ENCODE measurements at regions not wholly inside any gene's neighbourhood (a gene's known extent, or its start where the extent isn't known, plus 50 kb on each side); places are given as distances from the start of the nearest gene placed in this dataset.
A peak's percentile ranks its signal among the peaks of the same experiment; 100 is the strongest.

DNA sequence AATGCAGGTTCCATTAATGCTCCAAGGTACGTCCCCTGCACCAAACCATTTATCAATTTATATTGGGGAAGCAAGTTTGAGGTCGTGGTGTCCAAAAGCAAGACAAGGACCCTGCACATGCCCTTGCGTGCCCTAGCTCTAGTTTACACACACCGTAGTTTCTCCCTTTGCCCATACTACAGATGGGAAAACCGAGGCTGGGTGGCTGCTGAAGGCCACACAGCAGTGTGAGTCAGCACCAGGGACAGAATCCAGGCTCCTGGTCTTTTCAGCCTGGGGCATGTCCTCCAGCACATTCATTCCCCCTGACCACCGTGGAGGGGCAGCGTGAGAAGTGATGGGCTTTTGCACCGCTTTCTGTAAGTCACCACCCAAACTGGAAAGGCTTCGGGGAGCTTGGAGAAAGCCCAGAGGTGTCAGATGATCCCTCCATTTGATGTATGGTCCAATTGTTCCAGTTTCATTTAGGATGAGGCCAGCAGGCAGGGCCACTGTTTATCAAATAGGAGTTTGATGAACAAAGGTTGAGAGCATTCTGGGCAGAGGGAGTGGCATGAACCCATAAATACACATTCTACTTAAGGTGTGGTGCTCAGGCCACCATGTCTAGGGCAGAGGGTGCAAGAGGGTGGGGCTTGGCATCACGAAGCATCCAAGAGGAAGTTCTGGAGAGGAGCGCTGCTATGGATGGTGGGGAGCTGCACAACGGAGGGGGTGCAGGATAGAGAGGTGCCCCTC, 274.1 kb downstream of the HAUS1 start:
- no peak for ATAC-seq
- DNase-seq, result no peak
- intact Hi-C loops (cut with DNase I), result no loop called here

DNA sequence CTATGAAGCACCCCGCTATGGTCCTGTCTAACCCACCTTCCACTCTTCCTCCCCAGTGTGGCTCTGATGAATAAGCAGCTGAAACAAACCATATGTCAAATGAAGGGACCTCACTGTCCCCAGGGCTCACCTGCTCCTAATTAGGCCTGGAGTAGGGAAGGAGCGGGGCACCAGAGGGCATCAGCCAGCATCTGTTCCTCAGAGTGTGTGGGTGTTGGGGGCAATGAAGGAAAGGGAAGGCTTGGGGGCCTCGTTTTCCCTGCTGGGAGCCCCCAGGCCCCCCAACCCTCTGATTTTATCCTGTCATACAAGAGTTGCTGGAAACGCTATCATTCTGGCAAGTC, 274.7 kb downstream of the HAUS1 start:
- no peak for ATAC-seq
- DNase-seq, result no peak
- intact Hi-C loops (cut with DNase I), result no loop called here

DNA sequence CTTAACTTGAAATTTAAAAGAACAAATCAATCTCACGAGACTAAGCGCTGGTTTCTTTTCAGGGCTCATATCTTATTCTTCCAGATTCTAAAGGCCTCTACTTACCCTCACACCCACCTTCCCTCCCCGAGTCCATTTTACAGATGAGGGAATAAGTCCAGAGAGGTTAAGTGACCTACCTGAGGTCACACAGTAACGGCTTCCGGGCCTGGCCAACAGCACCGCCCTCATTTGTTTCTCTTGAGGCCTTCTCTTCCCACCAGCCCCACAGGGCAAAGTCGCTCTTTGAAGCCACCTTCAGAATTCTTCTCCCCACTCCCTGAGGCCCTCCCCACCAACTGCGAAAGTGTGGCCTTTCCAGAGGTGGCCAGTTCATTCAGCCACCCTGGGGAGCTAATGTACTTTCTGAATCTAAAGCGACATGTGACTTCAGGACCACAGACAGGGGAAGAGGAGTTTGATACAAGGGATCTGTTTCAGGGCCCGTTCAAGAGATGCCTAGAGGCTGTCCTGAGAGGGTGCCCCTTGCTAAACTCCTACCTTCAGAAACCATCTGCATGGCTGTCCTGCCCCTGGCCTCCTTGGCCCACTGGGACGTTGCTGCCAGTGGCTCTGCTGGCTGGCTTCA, 275.3 kb downstream of the HAUS1 start:
- intact Hi-C loops (cut with DNase I), result no loop called here
- ATAC-seq (no peak), DNase-seq (no peak)

DNA sequence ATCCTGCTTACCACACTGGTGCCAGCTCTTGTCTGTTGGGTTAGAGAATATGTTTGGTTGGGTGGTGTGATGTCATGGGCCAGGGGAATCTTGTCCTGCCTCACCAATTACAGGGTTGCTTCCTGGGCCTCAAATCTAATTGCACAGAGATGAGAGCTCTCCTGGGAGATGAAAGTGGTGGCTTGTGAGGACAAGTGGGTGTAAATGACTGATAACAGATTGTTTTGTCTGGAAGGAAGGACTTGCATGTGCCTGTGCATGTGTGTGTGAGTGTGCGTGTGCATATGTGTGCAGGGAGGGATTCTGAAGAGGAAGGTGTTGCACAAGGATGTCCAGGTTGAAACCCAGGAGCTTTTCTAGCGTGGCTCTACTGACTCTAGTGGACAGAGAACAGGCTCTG, 271.9 kb downstream of the LOXHD1 start:
- ATAC-seq (no peak), DNase-seq (no peak)
- intact Hi-C loops (cut with DNase I), result no loop called here

DNA sequence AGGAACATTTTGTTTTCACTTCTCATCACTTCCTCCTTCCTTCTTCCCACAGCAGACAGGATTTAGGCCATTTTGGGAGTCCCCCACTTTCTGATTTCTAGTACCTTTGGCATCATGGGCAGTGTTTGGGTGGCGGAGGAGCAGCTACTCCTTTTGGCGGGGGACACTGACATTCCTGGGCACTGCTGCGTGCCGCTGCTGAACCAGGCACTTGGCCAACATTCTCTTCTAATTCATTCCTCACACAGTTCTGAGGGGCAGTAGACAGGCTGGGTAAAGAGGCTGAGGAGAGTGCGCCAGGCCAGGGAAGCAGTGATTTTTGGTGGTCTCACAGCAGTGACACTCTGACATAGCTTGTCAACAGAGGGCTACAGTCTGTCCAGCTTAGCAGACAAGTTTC, 270.2 kb downstream of the LOXHD1 start:
- intact Hi-C loops (cut with DNase I), result no loop called here
- peak; percentile 41 for DNase-seq
- ATAC-seq, result peak; percentile 85 to 91

DNA sequence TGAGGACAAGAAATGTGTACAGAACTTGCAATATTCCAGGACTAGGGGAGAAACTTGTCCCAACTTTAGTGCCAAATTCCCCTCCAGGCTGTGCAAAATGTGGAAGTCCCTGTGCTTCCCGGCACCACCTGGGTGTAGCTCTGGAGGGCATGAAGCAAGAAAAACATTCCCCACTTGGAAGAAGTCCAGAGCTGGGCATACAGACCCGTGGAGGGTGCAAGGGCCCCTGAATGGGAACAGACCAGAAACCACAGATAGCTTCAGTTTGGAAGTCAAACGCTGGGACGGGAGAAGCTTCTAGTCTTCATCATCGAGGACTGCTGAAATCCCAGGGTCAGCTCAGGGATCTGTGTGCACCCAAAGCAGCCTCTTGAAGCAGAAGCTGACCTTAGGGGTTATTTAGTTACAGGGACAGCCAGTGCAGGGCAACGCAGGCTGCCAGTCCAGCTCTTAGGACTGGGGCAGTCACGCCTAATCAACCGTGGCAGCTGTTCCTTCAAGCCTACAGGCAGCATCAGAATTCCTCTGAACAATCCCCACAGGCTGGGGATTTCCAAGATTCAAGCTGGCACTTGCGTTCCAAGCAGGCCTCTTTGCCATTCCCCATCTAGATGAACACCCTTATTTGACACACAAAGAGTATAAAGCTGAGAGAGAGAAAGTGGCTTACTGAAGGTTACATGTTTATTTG, 269.4 kb downstream of the LOXHD1 start:
- intact Hi-C loops (cut with DNase I), result no loop called here
- ATAC-seq, result peak; percentile 54 to 62
- no peak for DNase-seq

DNA sequence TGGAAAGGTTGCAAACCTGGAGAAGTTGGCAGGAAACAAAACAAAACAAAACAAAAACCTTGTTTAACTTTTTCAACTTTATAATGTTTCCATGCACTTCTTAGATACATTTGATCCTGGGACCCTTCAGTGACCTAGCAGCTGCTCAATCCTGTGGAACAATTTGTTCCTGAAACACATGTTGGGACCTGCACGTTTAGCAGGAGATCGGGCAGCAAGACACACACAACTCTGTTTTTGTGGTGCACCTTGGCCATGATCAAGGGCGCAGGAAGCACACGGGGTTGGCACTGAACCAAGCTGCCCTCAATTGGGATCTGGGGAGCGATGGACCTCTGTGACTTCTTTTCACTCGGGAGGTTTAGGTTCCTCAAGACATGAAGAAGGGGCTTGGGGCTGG, 268.7 kb downstream of the LOXHD1 start:
- ATAC-seq, result no peak
- no peak for DNase-seq
- intact Hi-C loops (cut with DNase I), result no loop called here

DNA sequence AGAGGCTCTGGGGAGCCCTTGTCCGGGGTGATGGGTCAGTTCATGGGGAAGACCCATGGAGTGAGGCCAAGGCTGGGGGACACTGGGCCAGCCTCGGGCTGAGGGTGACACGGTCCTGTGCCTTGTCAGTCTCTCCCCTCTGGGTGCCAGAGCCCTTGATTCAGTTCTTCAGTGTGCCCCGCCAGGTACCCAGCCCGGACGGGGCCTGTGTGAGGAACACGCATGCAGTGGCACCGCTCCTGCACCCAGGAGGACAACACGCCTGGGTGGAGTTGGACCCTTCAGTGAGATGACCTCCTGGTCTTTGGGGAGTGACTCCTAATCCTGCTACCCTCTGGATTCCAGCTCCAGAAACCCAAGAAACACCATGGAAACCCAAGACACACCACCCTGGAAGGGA, 264.4 kb downstream of the LOXHD1 start:
- intact Hi-C loops (cut with DNase I), result no loop called here
- ATAC-seq (no peak), DNase-seq (no peak)

DNA sequence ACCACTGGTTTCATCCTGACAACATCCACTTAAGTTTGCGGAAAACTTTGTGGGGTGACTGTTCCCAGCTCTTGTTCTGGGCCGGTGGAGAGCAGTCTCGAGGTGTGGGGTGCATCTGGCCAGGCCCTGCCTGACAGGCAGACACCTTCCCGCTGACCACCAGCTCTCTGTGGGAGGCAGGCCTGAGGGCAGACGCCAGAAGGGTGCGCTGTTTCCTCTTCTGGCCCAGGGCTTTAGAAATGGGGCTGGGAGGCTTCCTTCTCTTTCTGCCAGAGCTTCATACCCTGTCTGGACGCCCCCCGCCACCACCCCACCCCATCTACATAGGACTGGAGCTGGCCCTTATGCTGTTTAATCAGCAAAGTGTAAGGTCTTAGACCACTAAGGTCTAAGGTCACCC, 263.8 kb downstream of the LOXHD1 start:
- ATAC-seq (peak in 1 of 2 donors; percentile 28), DNase-seq (no peak)
- intact Hi-C loops (cut with DNase I), result no loop called here

DNA sequence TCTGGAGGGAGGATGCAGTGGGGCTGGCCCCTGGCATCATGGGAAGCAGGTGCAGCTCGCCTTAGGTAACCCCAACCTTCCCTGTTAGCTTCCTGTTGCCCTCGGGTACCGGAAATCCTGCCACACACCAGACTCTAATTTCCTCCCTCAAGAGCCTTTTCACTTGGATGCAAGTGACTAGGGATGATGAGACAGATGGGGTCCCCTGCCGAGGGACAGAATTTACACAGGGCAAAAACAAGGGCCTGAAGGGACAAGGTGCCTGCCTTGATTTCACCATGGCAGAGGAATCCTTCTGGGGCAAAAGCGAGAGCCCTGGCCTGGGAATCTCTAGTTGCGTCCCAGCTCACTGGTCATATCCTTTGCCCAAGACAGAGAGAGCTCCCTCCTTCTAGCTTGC, 263.1 kb downstream of the LOXHD1 start:
- ATAC-seq (no peak), DNase-seq (no peak)
- intact Hi-C loops (cut with DNase I), result no loop called here

DNA sequence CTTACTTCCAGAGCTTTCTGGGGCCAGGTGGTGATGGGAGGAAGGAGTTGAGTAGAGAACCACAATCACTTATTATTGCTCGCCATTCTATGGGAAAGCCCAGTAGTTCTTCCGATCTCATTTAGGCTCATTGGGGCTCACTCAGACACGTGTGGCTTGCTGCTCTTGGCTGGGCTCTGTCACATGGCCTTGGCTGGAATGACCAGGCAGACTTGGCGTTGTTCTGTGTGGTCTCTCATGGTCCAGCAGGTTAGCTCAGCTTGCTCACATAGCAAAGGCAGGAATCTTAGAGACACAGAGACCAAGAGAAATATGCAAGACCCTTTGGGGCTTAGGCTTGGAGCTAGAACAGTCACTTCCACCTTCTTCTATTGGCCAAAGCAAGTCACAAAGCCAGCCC, 261.2 kb downstream of the LOXHD1 start:
- DNase-seq (no peak), ATAC-seq (no peak)
- intact Hi-C loops (cut with DNase I), result no loop called here

DNA sequence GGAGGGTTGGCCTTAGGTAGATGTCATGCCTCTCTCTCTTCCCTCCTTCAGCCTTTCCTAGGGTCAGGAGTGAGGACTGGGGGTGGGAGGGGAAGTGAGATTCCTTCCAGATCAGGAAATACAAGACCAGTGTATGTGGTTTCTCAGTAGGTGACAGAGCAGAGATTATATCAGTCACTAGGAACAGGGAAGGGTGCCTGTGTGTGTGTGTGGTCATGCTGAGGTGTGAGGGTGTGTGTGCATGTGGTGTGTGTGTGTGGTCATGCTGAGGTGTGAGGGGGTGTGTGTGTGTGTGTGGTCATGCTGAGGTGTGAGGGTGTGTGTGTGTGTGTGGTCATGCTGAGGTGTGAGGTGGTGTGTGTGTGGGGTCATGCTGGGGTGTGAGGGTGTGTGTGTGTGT, 259.8 kb downstream of the LOXHD1 start:
- intact Hi-C loops (cut with DNase I), result no loop called here
- DNase-seq (no peak), ATAC-seq (no peak)

DNA sequence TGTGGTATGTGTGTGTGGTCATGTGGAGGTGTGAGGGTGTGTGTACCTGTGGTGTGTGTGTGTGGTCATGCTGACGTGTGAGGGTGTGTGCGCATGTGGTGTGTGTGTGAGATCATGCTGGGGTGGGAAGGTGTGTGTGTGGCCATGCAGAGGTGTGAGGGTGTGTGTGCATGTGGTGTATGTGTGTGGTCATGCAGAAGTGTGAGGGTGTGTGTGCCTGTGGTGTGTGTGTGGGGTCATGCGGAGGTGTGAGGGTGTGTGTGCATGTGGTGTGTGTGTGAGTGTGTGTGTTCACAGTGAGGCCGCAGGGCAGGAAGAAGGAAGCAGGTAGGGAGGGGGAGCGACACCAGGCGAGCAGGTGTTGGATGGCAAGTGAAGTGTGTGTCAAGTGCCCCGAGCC, 259.0 kb downstream of the LOXHD1 start:
- ATAC-seq (no peak), DNase-seq (no peak)
- intact Hi-C loops (cut with DNase I), result no loop called here

DNA sequence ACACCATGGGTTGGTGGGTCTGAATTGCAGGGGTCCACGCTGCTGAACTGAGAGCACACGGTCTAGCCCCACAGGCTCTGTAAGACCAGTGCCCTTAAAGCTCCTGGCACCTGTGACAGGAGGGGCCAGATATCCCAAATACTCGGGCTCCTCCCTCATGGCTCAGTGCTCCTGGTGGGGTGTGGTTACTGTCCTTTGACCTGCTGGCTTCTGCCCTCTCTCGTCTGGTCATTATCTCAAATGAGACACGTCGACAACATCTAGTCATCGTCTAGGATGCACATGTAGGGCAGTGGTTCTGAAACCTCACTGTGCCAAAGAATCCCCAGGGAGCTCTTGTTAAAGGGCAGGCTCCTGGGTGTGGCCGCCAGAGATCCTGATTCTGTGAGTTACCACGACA, 258.4 kb downstream of the LOXHD1 start:
- intact Hi-C loops (cut with DNase I), result no loop called here
- DNase-seq (no peak), ATAC-seq (peak in 1 of 2 donors; percentile 38)

DNA sequence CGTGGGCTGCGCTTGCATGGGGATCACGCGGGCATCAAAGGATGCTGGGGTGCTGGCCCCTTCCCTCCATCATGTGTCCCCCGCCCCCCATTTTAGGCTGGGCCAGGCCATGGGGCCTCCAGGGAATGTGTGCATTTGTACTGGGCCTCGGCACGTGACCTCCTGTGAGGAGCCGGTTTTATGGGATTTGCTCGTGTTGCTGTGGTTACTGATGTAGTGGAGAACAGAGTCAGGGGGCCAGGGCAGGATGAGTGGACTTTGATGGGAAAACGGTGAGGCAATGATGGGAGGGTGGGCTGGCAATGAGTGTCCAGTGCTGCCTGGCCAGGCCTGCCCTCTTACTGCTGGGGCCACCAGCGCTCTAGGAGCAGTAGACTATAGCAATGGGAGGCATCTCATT, 257.7 kb downstream of the LOXHD1 start:
- DNase-seq, result no peak
- ATAC-seq, result no peak
- intact Hi-C loops (cut with DNase I), result no loop called here

DNA sequence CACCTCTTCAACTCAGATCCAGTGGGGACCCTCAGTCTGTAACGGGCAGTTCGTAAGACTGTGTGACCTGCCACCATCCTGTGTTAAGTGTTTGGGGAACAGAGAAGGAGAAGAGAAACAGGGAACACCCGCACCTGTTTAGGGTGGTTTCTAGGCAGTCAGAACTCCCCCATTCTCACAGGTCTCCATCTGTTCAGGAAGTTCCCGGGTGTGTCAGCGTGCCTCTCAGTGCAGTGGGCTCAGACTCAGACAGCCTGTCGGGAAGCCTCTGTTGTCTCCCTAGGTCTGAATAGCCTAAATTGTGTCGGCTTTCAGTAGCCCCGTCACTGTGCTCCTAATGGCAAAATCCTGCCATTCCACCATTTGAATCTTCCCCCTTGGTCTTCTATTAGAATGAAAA, 256.6 kb downstream of the LOXHD1 start:
- no peak for ATAC-seq
- no peak for DNase-seq
- intact Hi-C loops (cut with DNase I), result no loop called here

DNA sequence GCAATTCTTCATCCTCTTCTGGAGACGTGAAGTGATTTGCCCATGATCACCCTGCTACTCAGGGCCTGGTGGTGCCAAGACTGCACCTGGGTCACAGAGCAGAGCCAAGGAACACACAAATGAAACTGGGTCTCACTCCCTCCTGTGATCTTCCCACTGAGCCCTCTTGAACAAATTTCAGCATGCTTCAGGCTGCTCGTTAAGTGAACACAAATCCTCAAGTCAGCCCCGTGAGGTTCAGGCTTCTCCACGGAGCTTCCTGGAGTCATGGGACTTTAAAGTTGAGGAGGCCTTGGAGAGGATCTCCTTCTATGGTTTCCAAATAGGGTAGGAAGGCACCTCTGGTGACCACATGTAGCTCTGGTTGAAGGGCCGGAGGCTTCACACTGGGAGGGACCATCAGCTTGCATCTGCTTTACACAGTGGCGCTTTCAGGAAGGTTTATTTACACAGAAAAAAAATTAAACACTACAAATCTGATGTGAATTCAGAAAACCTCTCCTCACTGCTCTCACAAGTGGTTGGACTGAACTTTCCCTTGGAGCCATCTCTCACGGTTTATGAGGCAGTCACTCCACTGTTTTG, 255.4 kb downstream of the LOXHD1 start:
- intact Hi-C loops (cut with DNase I), result no loop called here
- no peak for ATAC-seq
- no peak for DNase-seq

DNA sequence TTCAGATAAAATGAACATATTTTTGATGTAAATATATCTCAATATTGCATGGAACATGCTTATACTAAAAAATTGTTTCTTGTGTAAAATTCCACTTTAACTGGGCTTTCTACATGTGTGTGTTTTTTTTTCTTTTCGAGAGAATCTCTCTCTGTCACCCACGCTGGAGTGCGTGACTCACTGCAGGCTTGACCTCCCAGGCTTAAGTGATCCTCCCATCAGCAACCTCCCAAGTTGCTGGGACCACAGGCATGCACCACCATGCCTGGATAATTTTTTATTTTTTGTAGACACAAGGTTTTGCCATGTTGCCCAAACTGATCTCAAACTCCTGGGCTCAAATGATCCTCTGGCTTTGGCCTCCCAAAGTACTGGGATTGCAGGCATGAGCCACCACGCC, 254.6 kb downstream of the LOXHD1 start:
- ATAC-seq (no peak), DNase-seq (no peak)
- intact Hi-C loops (cut with DNase I), result no loop called here

DNA sequence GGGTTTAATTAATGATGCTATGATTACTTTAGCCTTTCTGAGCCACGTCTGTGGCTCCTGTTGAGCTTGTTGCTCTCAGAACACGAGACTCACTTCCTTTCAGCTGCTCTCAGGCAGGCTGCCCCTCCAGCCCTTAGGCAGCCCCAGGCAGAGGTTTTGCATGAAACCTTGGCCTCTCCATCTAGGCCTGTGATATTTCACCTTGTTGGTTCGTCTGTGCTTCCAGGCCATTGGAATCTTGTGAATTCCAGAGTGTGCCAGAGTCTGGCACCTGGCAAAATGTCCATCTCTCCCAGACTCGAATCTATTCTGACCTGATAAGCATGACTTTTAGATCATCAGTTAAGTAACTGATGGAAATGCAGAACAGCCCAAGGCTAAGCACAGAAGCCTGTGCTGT, 254.1 kb downstream of the LOXHD1 start:
- intact Hi-C loops (cut with DNase I), result no loop called here
- DNase-seq (no peak), ATAC-seq (no peak)

DNA sequence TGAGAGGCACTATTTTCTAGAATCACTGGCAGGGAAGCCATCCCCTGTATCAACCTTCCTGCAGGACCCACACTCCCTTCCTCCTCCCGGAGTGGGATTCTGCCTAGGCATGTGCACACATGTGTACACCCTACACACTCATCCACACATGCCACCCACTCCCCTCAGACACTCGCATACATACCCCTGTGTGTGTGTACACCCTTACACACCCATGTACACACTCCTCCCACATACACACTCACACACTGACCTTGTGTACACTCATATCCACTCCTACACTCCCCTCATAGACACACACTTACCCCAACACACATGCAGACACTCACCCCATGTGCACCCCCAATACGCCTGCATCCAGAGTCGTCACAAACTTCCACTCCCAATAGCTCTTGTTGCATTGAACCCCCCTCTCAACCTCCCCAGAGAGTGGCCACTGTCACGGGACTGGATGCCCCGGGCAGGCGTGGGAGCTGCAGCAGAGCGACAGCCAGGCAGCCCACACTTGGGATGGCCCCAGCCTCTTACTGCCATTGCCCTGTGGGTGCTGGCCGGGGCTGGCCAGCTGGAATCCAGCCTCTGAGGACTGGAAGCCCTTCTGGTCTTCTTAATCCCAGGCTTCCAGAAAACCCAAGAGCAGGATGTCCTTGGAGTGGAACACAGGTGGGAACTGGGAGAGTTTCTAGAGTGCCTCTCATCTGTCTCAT, 251.0 kb downstream of the LOXHD1 start:
- intact Hi-C loops (cut with DNase I), result no loop called here
- ATAC-seq (no peak), DNase-seq (no peak)

Data from left cardiac atrium (tissue), 4 donors.